Fibroblast of the aortic adventitia (primary cell): ENCODE measurements at regions not wholly inside any gene's neighbourhood (a gene's known extent, or its start where the extent isn't known, plus 50 kb on each side); places are given as distances from the start of the nearest gene placed in this dataset.

Experiments
- DNase-seq: peaks from one replicate; pipeline ENCODE4 v3.0.0-alpha.2; 2010; ENCODE audit warnings: low read depth
- H3K4me3 ChIP-seq: 2 replicates; pipeline ENCODE4 v1.5.1; 2011; ENCODE audit warnings: low read depth, mild to moderate bottlenecking, control low read depth, low read length, moderate library complexity
- TF ChIP-seq, protein P1 (sequence below): IDR thresholded peaks from 2 replicates; pipeline ENCODE4 v1.5.1; 2011; ENCODE audit warnings: mild to moderate bottlenecking, low read length, control low read depth, inconsistent platforms; ENCODE audit not compliant: insufficient read depth

DNA sequence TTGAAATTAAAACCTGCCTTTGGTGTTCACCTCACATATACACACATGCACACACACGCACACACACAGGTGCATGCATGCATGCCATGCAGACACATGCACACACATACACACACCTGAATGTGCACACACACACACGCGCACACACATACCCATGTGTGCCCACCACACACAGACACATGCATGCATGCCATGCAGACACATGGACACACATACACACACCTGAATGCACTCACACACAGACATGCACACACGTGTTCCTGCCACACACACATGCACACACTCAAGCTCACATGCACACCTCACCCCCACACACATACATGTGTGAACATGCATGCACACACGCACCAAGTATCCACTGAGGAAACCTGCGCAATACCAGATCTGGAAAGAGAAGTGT is 136.4 kb downstream of the KLF6 start:
- DNase-seq, result no peak
- TF ChIP-seq, protein P1, sequence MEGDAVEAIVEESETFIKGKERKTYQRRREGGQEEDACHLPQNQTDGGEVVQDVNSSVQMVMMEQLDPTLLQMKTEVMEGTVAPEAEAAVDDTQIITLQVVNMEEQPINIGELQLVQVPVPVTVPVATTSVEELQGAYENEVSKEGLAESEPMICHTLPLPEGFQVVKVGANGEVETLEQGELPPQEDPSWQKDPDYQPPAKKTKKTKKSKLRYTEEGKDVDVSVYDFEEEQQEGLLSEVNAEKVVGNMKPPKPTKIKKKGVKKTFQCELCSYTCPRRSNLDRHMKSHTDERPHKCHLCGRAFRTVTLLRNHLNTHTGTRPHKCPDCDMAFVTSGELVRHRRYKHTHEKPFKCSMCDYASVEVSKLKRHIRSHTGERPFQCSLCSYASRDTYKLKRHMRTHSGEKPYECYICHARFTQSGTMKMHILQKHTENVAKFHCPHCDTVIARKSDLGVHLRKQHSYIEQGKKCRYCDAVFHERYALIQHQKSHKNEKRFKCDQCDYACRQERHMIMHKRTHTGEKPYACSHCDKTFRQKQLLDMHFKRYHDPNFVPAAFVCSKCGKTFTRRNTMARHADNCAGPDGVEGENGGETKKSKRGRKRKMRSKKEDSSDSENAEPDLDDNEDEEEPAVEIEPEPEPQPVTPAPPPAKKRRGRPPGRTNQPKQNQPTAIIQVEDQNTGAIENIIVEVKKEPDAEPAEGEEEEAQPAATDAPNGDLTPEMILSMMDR, result no peak
- H3K4me3 ChIP-seq, result no peak overlapping the region

DNA sequence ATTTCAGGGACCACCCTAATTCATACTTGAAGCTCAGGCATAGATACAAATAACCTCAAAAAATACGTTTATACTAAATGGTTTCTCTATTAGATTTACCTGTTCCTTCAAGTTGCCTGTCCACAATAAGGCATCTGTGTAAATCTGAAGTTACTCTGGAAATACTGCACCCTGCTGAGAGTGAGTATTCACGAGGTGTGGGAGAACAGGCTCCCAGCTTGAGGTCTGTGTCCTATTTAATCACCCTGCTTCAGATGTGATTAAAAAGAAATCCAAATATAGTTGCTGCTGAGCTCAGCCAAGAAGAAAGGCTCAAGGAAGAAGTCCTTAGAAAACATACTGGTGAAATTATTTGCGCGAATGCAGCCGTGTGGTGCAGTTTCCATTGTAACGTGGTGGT is 136.8 kb downstream of the KLF6 start:
- no peak overlapping the region for H3K4me3 ChIP-seq
- TF ChIP-seq, protein P1, result no peak
- no peak for DNase-seq

DNA sequence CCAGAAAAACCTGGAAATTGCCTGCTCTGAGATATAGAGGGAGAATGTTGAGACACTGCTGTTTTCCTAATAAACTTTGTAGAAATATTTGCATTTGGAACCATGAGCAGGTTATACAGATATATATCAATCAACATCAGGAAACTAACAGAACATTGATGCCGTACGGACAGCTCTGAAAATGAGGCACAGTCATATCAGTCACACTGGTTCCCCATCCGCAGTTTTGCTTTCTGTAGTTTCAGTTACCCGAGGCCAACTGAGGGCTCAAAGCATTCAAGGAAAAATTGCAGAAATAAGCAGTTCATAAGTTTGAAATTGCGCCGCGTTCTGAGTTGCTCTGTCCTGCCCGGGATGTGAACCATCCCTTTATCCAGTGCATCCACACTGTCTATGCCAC is 137.9 kb downstream of the KLF6 start:
- DNase-seq, result no peak
- TF ChIP-seq, protein P1, result no peak
- H3K4me3 ChIP-seq, result no peak overlapping the region

DNA sequence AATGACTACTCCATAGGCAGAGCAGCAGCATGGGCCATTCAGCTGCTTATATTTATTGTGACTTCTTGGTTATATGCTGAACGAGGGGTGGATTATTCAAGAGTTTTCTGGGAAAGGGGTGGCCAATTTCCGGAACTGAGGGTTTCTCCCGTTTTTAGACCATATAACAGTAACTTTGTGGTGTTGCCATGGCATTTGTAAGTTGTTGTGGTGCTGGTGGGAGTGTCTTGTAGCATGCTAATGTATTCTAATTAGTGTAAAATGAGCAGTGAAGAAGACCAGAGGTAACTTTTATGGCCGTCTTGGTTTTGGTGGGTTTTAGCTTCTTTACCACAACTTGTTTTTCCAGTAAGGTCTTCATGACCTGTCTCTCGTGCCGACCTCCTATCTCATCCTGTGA is 139.6 kb downstream of the KLF6 start:
- TF ChIP-seq, protein P1, result no peak
- DNase-seq, result no peak

DNA sequence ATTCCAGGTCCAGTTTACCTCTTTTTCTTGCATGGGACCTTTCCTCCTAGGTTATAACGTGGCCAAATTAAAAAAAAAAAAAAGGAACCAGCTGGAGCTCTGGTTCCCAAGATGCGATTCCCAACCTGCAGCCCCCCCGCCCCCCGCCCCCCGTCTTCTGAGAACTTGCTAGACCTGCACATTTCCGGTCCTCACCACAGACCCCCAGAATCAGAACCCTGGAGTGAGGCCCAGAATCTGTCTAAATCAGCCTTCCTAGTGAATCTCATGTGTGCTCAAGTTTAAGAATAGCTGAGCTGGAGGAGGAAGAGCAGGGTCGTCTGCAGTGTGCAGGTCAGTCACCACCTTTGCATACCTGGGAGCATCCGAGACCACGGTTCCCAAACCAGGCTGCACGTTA is 144.2 kb downstream of the KLF6 start:
- H3K4me3 ChIP-seq, result no peak overlapping the region
- DNase-seq, result no peak
- TF ChIP-seq, protein P1, result no peak

More for the DNA sequence above, 139.6 kb downstream of the KLF6 start:
- H3K4me3 ChIP-seq, result no peak overlapping the region

DNA sequence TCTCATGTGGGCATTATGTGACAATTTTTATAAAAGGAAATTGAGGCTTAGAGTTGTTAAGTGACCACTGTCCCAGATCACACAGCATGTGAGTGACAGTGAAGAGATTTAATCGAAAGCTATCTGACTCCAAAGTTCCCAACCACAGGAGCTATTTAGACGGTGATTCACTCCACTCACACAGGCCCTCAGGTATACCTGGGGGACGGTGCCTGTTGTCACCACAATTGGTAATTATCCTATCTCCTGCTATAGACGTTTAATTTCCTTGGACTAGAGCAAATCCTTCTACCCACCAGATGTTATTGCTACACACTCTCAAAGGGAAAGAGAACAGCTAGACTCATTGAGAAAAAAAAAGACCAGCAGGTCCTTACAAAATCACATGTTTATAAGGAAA is 145.5 kb downstream of the KLF6 start:
- H3K4me3 ChIP-seq, result no peak overlapping the region
- TF ChIP-seq, protein P1, result no peak
- no peak for DNase-seq

DNA sequence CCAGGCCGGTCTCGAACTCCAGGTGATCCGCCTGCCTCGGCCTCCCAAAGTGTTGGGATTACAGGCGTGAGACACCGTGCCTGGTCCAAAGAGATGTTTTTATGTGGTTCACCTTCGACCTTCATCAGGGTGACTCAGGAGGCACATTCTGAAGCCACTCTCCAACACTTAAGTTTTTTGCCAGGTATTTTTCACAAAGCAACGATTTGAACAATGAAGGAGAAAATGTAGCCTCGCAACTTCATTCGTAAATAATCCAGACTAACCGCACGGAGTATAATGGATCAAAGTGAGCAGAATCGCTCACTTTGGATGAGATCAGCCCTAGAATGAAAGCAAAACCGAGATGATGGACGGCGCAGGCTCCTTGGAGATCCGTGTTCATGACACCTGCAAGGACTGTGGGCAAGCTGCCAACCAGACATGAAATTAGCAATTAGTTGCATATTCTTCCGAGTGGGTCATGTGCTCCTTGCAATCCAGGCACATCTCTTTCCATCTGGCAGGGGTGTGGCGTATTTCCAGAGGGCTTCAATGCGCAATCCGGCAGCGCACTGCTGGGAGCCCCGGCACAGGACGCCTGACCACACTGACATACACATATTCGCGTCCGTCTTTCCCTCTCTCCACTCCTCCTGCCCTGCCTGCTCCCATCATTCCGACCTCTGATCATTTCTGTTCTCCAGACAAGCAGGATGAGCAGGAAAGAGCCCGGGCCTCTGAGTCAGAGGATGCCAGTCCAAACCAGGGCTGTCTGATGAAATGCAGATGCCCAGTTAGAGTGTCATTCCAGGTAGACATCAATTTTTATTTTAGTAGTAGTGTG is 148.4 kb downstream of the KLF6 start:
- TF ChIP-seq, protein P1, result no peak
- H3K4me3 ChIP-seq, result no peak overlapping the region
- DNase-seq, result no peak
